Activated T-cell treated with anti-CD3 and anti-CD28 coated beads, Interleukin-2, amount 50 U/mL, for 48 hours (primary cell): ENCODE measurements at regions not wholly inside any gene's neighbourhood (a gene's known extent, or its start where the extent isn't known, plus 50 kb on each side); places are given as distances from the start of the nearest gene placed in this dataset.

ENCODE experiments used
- DNase-seq, 2 experiments: peaks; one replicate each; pipeline ENCODE4 v3.0.0-alpha.2; 2020

DNA sequence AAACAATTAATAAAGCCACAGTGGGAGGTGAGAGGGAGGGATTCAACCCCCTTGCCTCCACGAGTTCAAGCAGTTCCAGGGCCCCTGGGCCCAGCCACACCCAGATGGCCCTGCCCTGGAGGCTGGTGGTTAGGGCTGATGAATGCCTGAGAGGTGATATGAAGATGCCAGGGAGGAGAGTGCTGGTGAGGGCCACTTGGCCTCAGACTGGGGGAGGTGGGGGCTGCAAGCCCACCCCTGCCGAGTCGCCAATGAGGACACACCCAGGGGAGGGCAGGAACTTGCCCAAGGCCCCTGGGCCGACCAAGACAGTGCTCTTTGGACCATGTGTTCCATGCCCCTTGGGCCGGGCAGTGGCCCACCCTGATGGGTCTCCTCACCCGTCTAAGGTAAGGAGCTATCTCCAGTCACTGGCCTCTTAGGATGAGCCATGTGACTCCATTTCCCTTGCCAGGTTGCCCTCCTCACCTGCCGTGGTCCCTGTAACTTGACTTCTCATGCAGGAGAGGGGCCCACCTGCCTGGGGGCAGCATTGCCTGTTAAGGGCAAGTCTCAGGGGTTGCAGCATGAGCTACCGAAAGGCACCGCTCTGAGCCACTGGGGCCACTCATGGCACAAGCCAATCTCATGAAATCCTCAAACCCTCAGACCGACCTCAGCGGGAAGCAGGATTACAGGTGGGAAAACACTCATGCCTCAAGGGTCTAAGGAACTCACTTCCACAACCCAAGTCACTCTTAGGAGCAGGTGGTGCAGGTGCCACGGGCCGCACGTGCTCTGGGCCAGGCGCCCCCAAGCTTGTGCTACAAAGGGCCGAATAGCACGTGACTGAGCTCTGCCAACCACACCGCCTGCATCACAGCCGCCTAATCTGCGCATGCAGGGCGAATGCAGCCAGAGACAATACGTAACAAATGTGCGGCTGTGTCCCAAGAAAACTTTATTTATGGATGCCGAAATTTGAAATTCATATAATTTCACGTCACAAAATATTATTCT is 147.4 kb upstream of the MLN start:
- no peak for DNase-seq

DNA sequence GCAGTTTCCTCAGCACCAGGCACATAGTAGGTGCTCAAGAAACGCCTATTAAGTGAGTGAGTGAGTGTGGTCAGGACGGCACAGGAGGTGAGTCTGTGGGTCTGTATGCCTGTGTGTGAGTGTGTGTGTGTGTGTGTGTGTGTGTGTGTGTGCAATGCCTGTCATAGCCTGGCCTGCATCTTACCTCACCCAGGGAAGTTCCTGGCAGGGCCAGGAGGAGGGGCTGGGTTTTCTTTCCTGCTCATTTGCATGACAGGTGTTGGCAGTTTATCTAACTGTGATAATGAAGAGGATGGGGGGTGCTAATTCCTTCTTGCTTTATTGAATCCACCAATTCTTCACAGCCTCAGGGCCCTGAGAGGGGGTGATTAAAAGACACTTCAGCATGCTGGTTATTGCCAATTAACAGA is 146.7 kb upstream of the MLN start:
- DNase-seq, result no peak

GRCh38 chr6:33949877-33950435 is 146.2 kb upstream of the MLN start:
- DNase-seq, result no peak

DNA sequence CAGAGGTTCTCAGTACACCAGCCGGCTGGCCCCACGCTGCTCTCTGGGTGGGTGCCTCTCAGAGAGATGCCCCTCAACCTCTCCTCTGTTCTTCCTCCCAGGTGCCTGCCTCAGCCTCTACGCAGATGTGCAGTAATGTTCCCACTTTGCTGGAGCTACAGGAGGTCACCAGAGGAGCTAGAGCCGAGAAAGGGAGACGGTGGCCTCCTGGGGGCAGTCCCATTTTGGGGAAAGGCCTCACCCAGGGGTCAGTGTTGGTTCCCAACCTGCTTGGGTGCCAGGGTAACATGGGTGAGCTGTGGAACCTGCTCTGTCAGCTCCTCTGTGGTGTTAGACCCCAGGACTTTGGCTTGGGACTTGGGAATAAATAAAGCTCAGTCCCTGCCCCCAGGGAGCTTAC is 145.3 kb upstream of the MLN start:
- DNase-seq, result no peak

GRCh38 chr6:33947916-33948594 is 144.3 kb upstream of the MLN start:
- no peak for DNase-seq

GRCh38 chr6:33947047-33947446 is 143.2 kb upstream of the MLN start:
- no peak for DNase-seq

DNA sequence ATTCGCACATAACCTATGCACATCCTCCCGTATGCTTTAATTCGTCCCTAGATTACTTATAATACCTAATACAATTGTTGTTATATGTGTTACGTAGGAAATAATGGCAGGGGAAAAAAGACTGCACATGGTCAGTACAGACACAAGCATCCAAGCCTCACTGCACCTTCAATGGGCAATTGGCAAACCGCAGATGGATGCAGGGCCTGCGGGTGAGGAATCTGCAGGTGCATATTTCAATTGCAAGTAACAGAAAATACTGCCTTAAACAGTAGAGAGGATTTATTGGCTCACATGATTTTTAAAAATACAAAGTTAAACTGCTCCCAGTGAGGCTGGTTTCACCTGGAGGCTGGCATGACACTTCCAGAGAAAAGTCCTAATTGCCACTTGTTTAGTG is 142.1 kb upstream of the MLN start:
- DNase-seq, result no peak

- no peak for DNase-seq
These were observed 141.0 kb upstream of the MLN start for GRCh38 chr6:33944686-33945411.

- DNase-seq, result no peak
These were observed 133.1 kb upstream of the MLN start for GRCh38 chr6:33936886-33937285.

DNA sequence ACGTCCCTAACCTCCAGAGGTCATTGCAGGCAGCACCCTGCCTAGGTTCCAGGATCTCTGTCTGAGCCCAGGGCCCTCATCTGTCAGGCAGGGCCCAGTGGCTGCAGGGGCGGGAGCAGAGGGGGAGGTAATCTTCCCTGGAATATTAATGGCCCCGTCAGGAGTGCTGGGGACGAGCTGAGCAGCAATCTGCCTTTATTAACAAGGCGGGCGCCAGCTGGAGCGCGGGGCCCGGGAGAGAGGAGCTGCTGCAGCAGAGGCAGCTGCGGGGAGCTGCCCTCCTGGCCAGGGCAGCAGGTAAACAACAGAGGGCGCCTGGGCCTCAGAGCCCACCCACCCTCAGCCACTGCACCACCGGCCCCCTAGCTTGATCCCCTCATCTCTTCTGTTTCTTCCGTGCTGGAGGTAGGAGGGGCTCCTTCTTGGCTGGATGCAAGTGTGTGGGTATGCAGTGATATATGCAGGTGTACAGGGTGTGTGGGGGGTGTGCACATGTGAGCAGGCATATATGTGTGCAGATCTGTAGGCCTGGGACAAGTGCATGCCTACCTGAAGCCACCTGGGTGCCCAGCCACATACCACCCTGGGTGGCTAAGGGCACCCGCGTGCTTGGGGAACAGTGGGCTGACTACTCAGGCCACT is 131.8 kb upstream of the MLN start:
- DNase-seq, result no peak

DNA sequence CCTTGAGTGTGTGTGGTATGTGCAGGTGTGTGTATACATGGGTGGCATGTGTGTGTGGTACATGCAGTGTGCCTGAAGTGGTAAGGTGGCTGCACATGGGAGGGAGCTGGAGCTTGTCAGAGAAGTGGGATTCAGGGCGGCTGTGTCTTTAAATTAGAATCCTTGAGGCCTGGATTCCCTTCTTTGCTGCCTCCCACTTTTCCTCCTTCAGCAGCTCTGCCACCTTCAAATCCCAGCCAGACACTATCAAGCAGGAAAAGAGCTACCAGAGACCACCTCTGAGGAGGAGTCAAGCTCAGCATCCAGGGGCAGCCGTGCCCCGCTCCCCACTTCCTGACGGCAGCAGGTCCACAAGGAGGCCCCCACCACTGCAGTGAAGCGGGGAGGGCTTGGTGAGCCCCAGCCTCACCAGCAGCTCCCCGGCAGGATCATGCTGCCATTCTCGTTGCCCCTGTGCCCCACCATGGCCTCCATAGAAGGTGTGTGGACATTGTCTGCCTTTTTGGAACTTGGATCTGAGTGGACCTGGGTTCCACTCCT is 131.0 kb upstream of the MLN start:
- no peak for DNase-seq

DNA sequence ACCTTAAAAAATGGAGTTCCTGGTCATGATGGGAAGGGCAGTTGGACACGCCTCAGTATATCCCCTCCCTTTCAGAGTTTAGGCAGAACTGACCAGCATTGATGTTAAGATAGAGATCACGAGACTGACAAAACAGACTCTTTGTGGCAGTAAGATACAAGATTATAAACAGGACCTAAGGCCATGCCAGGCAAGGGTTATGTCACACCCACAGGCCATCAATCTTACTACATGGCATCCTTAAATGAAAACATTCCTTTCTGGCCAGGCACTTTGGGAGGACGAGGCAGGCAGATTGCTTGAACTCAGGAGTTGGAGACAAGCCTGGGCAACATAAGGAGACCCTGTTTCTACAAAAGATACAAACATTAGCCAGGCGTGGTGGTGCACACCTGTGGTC is 129.3 kb upstream of the MLN start:
- no peak for DNase-seq

- no peak for DNase-seq
These were observed 128.0 kb upstream of the MLN start for GRCh38 chr6:33931799-33932198.

GRCh38 chr6:33929575-33930288 is 125.9 kb upstream of the MLN start:
- DNase-seq, result no peak

- no peak for DNase-seq
These were observed 123.8 kb upstream of the MLN start for GRCh38 chr6:33927616-33928015.

DNA sequence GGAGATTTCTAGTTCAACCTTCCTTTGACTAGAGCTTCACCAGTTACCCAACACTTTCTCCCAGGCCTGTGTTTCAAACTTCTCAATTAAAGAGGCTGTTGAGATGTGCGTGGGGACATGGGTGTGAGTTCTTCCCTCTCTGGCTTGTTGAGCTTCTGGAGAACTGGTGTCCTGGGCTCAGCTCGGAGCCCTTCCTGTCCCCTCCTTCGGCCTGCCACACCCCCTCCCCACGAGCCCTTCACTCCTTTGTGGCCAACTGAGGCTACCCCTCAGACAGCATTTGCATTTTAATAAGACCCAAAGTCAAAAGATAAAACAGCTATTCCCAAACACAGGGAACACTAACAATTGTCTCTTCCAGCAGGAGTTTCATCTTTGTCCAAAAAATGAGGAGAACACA is 123.3 kb upstream of the MLN start:
- no peak for DNase-seq

GRCh38 chr6:33926451-33926850 is 122.6 kb upstream of the MLN start:
- DNase-seq, result no peak

DNA sequence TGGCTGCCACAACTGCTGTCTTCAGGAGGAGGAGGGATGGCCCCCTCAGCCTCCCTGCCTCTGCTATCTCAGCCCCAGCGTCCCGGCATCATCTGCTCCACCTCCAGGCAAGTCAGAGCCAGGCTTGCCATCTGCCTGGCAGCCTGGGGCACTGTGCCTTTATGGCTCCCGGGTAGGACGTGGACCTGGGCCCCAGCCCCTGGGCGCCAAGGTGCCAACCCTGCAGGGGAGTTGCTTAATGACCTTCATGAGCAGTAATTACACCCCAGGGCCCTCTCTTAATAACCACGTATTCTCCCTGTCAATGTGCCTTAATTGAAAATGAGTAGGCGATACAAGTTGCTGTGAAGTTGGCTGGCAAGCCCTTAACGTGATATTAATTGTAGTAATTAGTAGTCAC is 122.1 kb upstream of the MLN start:
- DNase-seq, result no peak

GRCh38 chr6:33925210-33925609 is 121.4 kb upstream of the MLN start:
- DNase-seq, result no peak

DNA sequence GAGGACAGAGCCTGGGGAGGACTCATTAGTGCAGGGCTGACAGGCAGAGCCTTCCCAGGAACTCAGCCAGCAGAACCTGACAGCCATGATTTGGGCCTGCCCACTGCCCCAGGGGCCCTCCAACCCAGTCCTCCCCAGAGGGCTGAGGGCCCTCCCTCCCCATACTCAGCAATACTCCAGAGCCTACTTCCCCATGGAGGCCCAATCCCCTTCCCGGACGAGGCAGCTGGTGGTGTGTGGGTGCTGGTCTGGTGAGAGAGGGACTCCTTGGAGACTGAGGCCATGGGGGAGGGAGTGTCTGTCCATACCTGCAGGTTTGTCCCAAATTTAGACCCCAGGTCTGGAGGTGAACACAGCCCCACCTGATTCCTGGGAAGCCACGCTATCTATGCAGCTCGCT is 120.9 kb upstream of the MLN start:
- no peak for DNase-seq

DNA sequence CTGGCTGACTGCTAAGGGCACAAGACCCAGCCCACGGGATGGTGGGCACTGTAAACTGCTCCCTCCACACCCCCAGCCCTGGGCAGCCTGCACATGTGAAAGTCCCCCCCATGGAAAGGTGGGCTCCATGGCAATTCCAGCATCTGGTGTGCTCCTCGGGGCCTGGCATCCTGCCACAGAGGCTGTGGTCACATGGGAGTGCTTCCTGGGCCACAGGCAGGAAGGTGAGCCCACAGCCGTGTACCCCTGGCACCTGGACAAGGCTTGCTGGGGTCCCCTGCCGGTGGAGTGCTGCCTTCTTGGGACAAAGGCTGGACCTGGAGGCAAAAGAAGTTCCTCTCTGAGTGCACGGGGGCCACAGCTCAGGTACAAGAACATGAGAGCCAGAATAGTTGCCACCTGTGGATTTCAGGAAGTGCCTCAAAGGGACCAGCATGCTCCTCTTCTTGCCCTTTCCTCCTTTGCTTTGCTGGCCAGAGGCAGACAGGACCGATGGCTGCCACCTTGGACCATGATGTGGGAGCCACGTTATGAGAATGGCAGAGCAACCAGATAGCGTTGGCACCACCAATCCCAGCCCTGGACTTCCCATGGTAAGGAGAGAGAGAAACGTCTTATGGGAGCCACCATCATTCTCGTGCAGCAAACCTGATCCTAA is 120.2 kb upstream of the MLN start:
- no peak for DNase-seq
